GM19438 (cell line): ENCODE measurements at regions not wholly inside any gene's neighbourhood (a gene's known extent, or its start where the extent isn't known, plus 50 kb on each side); places are given as distances from the start of the nearest gene placed in this dataset.
A peak's percentile ranks its signal among the peaks of the same experiment; 100 is the strongest.

ENCODE experiments used
- ATAC-seq: cut with Tn5 transposase; IDR thresholded peaks from one replicate; pipeline ENCODE4 v1.9.1; 2021; ENCODE audit warnings: low read depth; ENCODE audit not compliant: unreplicated experiment

- no peak for ATAC-seq
Observed at GRCh38 chr5:125384071-125384470, 637.6 kb upstream of the ZNF608 start.

GRCh38 chr5:125390326-125390725 is 643.9 kb upstream of the ZNF608 start:
- no peak for ATAC-seq

GRCh38 chr5:125393221-125393815 is 646.9 kb upstream of the ZNF608 start:
- no peak for ATAC-seq

- no peak for ATAC-seq
Observed at GRCh38 chr5:125394661-125395280, 648.3 kb upstream of the ZNF608 start.

GRCh38 chr5:125396462-125396861 is 650.0 kb upstream of the ZNF608 start:
- ATAC-seq, result no peak

- no peak for ATAC-seq
Observed at GRCh38 chr5:125398466-125398865, 652.0 kb upstream of the ZNF608 start.

- no peak for ATAC-seq
Observed at GRCh38 chr5:125399885-125400284, 653.4 kb upstream of the ZNF608 start.

- no peak for ATAC-seq
Observed at GRCh38 chr5:125401724-125402622, 655.5 kb upstream of the ZNF608 start.

GRCh38 chr5:125402787-125403186 is 656.3 kb upstream of the ZNF608 start:
- ATAC-seq, result no peak

- ATAC-seq, result no peak
Observed at GRCh38 chr5:125404056-125404455, 657.6 kb upstream of the ZNF608 start.

- ATAC-seq, result no peak
Observed at GRCh38 chr5:125408448-125409233, 662.2 kb upstream of the ZNF608 start.

- no peak for ATAC-seq
Observed at GRCh38 chr5:125409234-125409860, 662.9 kb upstream of the ZNF608 start.

GRCh38 chr5:125409861-125410536 is 663.6 kb upstream of the ZNF608 start:
- ATAC-seq, result no peak

- no peak for ATAC-seq
Observed at GRCh38 chr5:125410537-125411070, 664.2 kb upstream of the ZNF608 start.

- peak; percentile 60 for ATAC-seq
Observed at GRCh38 chr5:125411071-125411743, 664.8 kb upstream of the ZNF608 start.

GRCh38 chr5:125411744-125412560 is 665.5 kb upstream of the ZNF608 start:
- peak; percentile 71 for ATAC-seq

- ATAC-seq, result peak; percentile 37
Observed at GRCh38 chr5:125412561-125413495, 666.4 kb upstream of the ZNF608 start.
